Cerebellar cortex (tissue), 1 donor: ENCODE measurements at regions not wholly inside any gene's neighbourhood (a gene's known extent, or its start where the extent isn't known, plus 50 kb on each side); places are given as distances from the start of the nearest gene placed in this dataset.

Experiments
- DNase-seq: peaks from one replicate; pipeline ENCODE4 v3.0.0-alpha.2; 2015; ENCODE audit warnings: low spot score

- DNase-seq = no peak
Measured at GRCh38 chr2:128534688-128535392, 216.2 kb upstream of the HS6ST1 start.

GRCh38 chr2:128535953-128536352 is 217.3 kb upstream of the HS6ST1 start:
- DNase-seq = no peak

GRCh38 chr2:128536925-128537620 is 218.4 kb upstream of the HS6ST1 start:
- DNase-seq = no peak

GRCh38 chr2:128537646-128538045 is 219.0 kb upstream of the HS6ST1 start:
- no peak for DNase-seq

- no peak for DNase-seq
Measured at GRCh38 chr2:128538396-128538795, 219.7 kb upstream of the HS6ST1 start.

GRCh38 chr2:128540670-128541069 is 222.0 kb upstream of the HS6ST1 start:
- DNase-seq = no peak

GRCh38 chr2:128541448-128541847 is 222.8 kb upstream of the HS6ST1 start:
- DNase-seq = no peak

GRCh38 chr2:128543036-128543435 is 224.4 kb upstream of the HS6ST1 start:
- DNase-seq = no peak

GRCh38 chr2:128543646-128544045 is 225.0 kb upstream of the HS6ST1 start:
- DNase-seq = no peak

- DNase-seq = no peak
Measured at GRCh38 chr2:128544321-128545037, 225.8 kb upstream of the HS6ST1 start.

GRCh38 chr2:128545085-128545484 is 226.4 kb upstream of the HS6ST1 start:
- no peak for DNase-seq

- DNase-seq = no peak
Measured at GRCh38 chr2:128545829-128546228, 227.2 kb upstream of the HS6ST1 start.

- no peak for DNase-seq
Measured at GRCh38 chr2:128547667-128548066, 229.0 kb upstream of the HS6ST1 start.

GRCh38 chr2:128548461-128548891 is 229.8 kb upstream of the HS6ST1 start:
- no peak for DNase-seq

- DNase-seq = no peak
Measured at GRCh38 chr2:128549094-128549493, 230.4 kb upstream of the HS6ST1 start.

- no peak for DNase-seq
Measured at GRCh38 chr2:128549646-128550260, 231.1 kb upstream of the HS6ST1 start.

GRCh38 chr2:128550389-128550788 is 231.7 kb upstream of the HS6ST1 start:
- DNase-seq = no peak

GRCh38 chr2:128550801-128551416 is 232.2 kb upstream of the HS6ST1 start:
- DNase-seq = no peak

- DNase-seq = no peak
Measured at GRCh38 chr2:128551435-128551834, 232.8 kb upstream of the HS6ST1 start.

GRCh38 chr2:128552141-128552805 is 233.6 kb upstream of the HS6ST1 start:
- DNase-seq = no peak

GRCh38 chr2:128552806-128553551 is 234.3 kb upstream of the HS6ST1 start:
- DNase-seq = no peak
